HUES64 (cell line): ENCODE measurements at regions not wholly inside any gene's neighbourhood (a gene's known extent, or its start where the extent isn't known, plus 50 kb on each side); places are given as distances from the start of the nearest gene placed in this dataset.

ENCODE experiments used
- H3K27ac ChIP-seq: 2 replicates; pipeline ENCODE4 v1.7.0; 2013; ENCODE audit warnings: low read depth, low read length, inconsistent platforms
- H3K27me3 ChIP-seq: 2 replicates; pipeline ENCODE4 v1.6.1; 2013; ENCODE audit warnings: mild to moderate bottlenecking, low read length; ENCODE audit not compliant: insufficient read depth
- H3K36me3 ChIP-seq: 2 replicates; pipeline ENCODE4 v1.6.1; 2013; ENCODE audit warnings: mild to moderate bottlenecking, low read length; ENCODE audit not compliant: insufficient read depth
- H3K4me1 ChIP-seq: 2 replicates; pipeline ENCODE4 v1.6.1; 2013; ENCODE audit warnings: mild to moderate bottlenecking, low read length, moderate library complexity; ENCODE audit not compliant: insufficient read depth
- H3K4me3 ChIP-seq: 2 replicates; pipeline ENCODE4 v1.5.1; 2013; ENCODE audit warnings: mild to moderate bottlenecking, low read length, moderate library complexity
- H3K9ac ChIP-seq: 2 replicates; pipeline ENCODE4 v1.6.1; 2013; ENCODE audit warnings: mild to moderate bottlenecking, low read depth, low read length
- H3K9me3 ChIP-seq: 2 replicates; pipeline ENCODE4 v1.6.1; 2013; ENCODE audit warnings: low read depth, low read length; ENCODE audit not compliant: insufficient read depth
- WGBS: fragments of 150-250, 120-280 bp; methylation state at CpG from one replicate; pipeline ENCODE4 v1.1.7; 2013; ENCODE audit warnings: missing lambda C conversion rate; 5-methylcytosine and 5-hydroxymethylcytosine counted together

DNA sequence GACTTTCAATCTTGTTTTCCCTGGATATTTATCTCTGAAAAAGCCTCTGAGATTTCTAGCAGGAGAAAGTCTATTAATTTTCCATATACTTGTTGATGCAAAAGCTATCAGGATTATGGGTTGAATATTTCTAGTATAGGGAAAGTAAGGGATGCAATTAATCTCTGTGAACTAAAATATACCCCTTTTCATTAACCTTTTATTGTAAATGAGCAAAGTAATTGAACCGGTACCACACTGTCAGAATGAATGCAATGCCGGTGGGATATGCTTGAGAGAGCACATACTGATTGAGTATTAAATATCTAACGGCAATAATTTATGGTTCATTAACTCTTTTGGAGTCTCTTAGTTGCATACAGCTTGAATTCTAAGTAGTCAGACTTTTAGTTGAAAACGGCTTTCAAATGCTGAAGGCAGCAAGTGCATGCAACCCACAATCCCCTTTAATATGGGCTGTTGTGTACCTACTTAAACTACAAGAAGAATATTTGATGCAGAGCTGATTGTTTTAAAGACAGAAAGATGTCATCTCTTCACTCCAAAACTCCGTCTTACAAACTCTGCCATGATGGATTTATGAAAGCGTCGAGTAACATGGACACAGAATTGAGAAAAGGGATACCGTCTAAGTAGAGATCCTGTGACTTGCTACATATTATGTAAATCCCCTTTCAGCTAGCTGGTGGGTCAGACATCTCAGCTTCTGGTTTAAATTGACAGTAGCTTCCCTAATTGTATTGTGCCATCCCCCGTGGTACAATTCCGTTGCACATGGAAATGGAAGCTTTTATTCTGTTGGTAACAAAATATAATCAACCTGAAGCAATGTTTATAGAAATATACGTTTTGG is 141.3 kb upstream of the CDH8 start:
- WGBS = 90% methylated on average over 11 of the region's 11 CpGs
- H3K27ac ChIP-seq = no peak overlapping the region
- no peaks in the 10 kb centered on the region for H3K9me3 ChIP-seq
- H3K27me3 ChIP-seq = no peaks in the 10 kb centered on the region
- H3K36me3 ChIP-seq = no peaks in the 10 kb centered on the region
- no peak overlapping the region for H3K9ac ChIP-seq
- H3K4me1 ChIP-seq = no peaks in the 10 kb centered on the region
- no peak overlapping the region for H3K4me3 ChIP-seq

DNA sequence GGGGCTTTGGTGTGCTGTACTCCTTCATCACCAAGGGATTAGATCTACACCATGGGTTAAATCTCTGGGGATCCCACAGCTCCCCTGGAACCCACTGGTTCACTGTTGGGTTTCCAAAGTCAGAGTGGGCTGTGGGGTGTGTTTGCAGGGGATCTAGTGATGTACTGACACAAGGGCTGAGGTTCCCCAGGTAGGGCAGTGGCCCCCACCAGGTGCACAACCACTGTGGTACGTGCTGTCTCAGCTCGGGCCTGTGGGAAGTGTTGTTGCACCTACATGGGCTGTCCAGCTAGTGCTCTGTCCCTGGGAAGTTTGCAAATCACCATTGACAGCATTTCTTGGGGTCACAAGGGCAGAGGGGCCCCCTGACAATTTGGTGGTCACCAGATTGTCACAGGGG is 134.4 kb upstream of the CDH8 start:
- Histone ChIP-seq H3K36me3 (no peaks in the 10 kb centered on the region), H3K27me3 (no peaks in the 10 kb centered on the region), H3K9ac (no peak overlapping the region), H3K4me3 (no peak overlapping the region), H3K27ac (no peak overlapping the region), H3K9me3 (no peaks in the 10 kb centered on the region), H3K4me1 (no peaks in the 10 kb centered on the region)
- 92% methylated on average over 2 of the region's 2 CpGs for whole genome bisulfite sequencing

DNA sequence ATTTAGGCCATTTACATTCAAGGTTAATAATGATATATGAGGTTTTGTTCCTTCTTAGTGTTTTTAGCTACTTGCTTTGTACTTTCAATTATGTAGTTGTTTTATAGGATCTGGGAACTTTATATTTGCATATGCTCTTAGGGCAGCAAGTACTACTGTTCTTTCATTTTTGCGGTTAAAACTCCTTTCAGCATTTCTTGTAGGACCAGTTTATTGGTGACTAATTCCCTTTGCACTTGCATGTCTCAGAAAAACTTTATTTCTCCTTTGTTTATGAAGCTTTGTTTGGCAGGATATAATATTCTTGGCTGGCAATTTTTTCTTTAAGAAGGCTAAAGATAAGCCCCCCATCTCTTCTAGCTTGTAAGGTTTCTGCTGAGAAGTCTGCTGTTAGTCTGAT is 131.3 kb upstream of the CDH8 start:
- no peak overlapping the region for H3K4me3 ChIP-seq
- no peak overlapping the region for H3K9ac ChIP-seq
- 100% methylated on average over 1 of the region's 1 CpG for WGBS
- no peaks in the 10 kb centered on the region for H3K36me3 ChIP-seq
- H3K9me3 ChIP-seq = no peaks in the 10 kb centered on the region
- no peak overlapping the region for H3K27ac ChIP-seq
- H3K27me3 ChIP-seq = no peaks in the 10 kb centered on the region
- no peaks in the 10 kb centered on the region for H3K4me1 ChIP-seq

DNA sequence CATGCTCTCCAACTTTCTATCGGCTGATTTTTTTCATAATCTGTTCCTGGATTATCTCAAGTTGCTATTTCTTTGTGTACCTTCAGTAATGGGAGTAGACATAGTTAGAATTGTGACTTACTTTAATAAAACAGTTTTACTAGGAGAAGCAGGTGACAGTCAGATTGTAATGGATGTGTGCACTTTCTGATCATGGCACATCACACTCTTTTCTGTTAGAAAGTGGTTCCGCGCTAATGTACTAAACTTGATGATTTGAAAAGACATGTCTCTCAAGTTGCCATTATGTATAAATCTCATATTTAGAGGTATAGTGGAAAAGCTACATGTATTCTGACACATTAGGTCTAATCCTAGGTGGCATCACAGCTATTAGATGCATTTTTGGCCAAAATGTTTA is 121.3 kb upstream of the CDH8 start:
- Histone ChIP-seq H3K4me3 (no peak overlapping the region), H3K27me3 (no peaks in the 10 kb centered on the region), H3K27ac (no peak overlapping the region), H3K9me3 (no peaks in the 10 kb centered on the region), H3K9ac (no peak overlapping the region), H3K4me1 (no peaks in the 10 kb centered on the region), H3K36me3 (no peaks in the 10 kb centered on the region)
- 98% methylated on average over 3 of the region's 3 CpGs for WGBS

DNA sequence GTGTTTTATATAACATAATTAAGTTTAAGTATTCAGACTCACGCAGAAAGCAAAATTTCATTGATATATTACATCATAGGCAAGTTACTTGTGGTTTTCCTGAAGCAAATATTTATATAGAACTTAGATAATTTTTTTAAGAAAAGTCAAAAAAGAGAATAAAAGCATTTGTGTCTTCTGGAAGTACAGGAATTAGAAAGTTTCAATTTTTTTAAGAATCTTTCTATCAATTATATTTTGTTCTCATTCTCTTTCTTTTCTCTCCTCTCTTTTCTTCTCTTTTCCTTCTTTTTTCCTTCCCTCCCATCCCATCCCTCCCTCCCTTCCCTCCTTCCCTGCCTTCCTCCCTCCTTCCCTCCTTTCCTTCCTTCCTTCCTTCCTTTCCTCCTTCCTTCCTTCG is 120.7 kb upstream of the CDH8 start:
- no peaks in the 10 kb centered on the region for H3K27me3 ChIP-seq
- no peaks in the 10 kb centered on the region for H3K36me3 ChIP-seq
- WGBS = 91% methylated on average over 1 of the region's 2 CpGs
- H3K4me1 ChIP-seq = no peaks in the 10 kb centered on the region
- no peak overlapping the region for H3K4me3 ChIP-seq
- H3K27ac ChIP-seq = no peak overlapping the region
- H3K9ac ChIP-seq = no peak overlapping the region
- no peaks in the 10 kb centered on the region for H3K9me3 ChIP-seq

DNA sequence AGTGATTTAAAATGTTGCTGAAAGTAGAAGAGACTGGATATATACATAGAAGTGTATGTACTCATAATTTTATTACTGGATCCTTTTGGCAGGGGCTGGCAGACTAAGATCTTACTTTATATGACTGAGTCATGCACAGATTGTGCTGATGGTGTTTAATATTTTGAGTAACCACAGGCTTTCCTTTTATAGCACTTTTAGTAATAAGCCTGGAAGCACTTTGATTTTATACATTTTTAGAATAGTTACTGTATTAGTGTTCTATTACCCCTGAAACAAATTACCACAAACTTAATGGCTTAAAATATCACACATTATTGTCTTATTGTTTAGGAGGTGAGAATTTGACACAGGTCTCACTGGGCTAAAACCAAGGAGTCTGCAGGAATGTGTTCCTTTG is 113.4 kb upstream of the CDH8 start:
- Histone ChIP-seq H3K9ac (no peak overlapping the region), H3K27ac (no peak overlapping the region), H3K9me3 (no peaks in the 10 kb centered on the region), H3K4me3 (no peak overlapping the region), H3K27me3 (no peaks in the 10 kb centered on the region), H3K36me3 (no peaks in the 10 kb centered on the region), H3K4me1 (no peaks in the 10 kb centered on the region)

DNA sequence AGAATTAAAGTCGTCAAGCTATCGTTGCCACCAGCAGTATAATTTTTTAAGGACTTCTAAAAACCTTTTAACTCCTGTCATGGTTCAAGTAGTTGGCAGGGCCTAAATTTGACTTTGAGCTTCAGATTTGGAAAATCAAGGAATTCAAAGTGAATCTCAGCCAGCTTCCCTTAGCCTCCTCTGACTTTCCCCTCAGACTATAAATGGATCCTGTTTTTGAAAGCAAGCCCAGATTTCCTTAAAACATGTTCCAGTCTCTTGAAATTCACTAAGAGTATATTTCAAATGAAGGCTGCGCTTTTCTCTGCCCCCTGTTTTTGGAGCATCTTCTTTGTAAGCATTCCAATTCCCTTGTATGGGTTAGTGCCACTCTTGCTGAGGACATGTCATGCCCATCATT is 101.8 kb upstream of the CDH8 start:
- no peak overlapping the region for H3K9ac ChIP-seq
- no peaks in the 10 kb centered on the region for H3K27me3 ChIP-seq
- no peak overlapping the region for H3K4me3 ChIP-seq
- H3K36me3 ChIP-seq = no peaks in the 10 kb centered on the region
- peaks cover 18% of the 10 kb centered on the region for H3K9me3 ChIP-seq
- H3K4me1 ChIP-seq = no peaks in the 10 kb centered on the region
- H3K27ac ChIP-seq = no peak overlapping the region
- 100% methylated on average over 3 of the region's 3 CpGs for WGBS

DNA sequence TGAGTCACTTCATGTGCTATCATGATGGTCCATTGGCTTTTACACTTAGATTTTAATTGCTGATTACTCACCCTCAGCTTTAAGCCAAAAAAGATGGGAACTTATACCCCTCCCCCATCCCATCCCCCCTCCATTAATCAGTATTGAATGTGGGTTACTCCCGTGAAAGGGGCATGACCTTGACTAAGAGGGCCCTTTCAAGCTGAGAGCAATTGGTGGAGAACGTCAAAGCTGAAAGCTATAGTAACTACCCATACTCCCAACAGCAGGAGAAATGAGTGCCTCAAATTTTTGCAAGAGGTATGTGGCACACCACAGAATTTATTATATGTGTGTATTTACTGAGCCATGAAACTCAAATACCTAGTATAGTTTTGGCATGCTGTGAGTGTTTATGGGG is 99.7 kb upstream of the CDH8 start:
- Histone ChIP-seq H3K4me3 (no peak overlapping the region), H3K27ac (no peak overlapping the region), H3K9ac (no peak overlapping the region), H3K36me3 (no peaks in the 10 kb centered on the region), H3K27me3 (no peaks in the 10 kb centered on the region), H3K4me1 (no peaks in the 10 kb centered on the region), H3K9me3 (peaks cover 28% of the 10 kb centered on the region)
- 88% methylated on average over 2 of the region's 2 CpGs for WGBS

DNA sequence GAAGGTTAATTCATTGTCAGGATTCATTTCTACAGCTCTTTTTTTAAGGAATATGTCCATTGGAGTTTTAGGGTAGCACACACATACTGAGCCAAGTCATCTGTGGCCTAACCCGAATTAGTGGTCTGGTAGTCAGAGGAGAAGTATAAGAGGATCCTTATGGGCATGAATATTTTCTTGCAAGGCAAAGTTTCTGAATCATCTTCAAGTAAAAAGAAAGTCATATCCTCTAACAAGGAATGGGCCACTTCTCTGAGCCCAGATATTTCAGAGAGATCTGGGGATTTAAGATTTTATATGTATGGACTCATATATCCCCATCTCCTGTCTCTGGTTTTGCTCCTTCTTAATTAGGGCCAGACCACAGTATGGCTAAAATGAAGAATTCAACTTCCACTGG is 99.2 kb upstream of the CDH8 start:
- H3K4me1 ChIP-seq = no peaks in the 10 kb centered on the region
- no peaks in the 10 kb centered on the region for H3K36me3 ChIP-seq
- H3K9ac ChIP-seq = no peak overlapping the region
- H3K9me3 ChIP-seq = peaks cover 28% of the 10 kb centered on the region
- no peaks in the 10 kb centered on the region for H3K27me3 ChIP-seq
- 95% methylated on average over 1 of the region's 1 CpG for WGBS
- no peak overlapping the region for H3K27ac ChIP-seq
- no peak overlapping the region for H3K4me3 ChIP-seq

DNA sequence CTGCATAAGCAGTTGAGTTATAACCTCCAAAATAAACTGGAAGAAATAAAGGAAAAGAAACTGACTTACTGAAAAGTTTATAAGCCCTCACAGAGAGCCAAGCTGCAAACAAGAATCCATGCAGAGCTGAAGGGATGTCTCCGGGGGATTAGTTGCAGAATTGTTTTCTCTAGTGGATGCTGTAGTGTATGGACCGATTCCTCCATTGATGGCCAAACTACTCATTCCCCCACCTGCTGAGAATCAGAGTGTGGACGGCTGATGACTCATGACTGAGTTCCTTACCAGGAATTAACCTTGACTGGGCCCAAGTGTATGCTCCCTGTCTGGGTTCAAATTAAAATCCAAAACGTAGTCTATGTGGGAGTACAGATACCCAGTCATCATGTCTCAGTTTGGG is 93.9 kb upstream of the CDH8 start:
- Histone ChIP-seq H3K9ac (no peak overlapping the region), H3K27me3 (no peaks in the 10 kb centered on the region), H3K9me3 (peaks cover 28% of the 10 kb centered on the region), H3K4me1 (no peaks in the 10 kb centered on the region), H3K27ac (no peak overlapping the region), H3K4me3 (no peak overlapping the region), H3K36me3 (no peaks in the 10 kb centered on the region)
- WGBS = 75% methylated on average over 4 of the region's 4 CpGs

DNA sequence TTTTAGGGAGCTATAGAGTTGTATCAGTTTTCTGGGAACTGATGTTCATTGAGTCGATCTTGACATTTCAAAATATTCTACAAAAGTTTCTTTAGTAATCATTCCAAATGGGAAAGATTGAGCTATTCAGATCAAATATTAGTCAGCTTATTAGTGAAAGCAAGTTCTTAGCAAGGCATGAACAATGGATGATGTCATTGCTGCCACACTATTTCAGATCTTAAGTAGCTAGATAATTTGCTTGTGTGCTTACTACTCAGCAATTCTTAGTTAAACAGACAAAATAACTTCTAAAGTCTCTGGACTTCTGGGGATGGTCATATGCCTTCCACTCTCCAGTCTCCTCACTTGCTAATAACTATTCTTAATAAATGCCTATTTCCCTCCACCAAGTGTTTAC is 69.0 kb upstream of the CDH8 start:
- Histone ChIP-seq H3K4me3 (no peak overlapping the region), H3K9me3 (peaks cover 7% of the 10 kb centered on the region), H3K36me3 (no peaks in the 10 kb centered on the region), H3K4me1 (peaks cover 22% of the 10 kb centered on the region), H3K27me3 (no peaks in the 10 kb centered on the region), H3K9ac (no peak overlapping the region), H3K27ac (no peak overlapping the region)
- WGBS = no CpG with 5 or more reads among the region's 1 CpG

DNA sequence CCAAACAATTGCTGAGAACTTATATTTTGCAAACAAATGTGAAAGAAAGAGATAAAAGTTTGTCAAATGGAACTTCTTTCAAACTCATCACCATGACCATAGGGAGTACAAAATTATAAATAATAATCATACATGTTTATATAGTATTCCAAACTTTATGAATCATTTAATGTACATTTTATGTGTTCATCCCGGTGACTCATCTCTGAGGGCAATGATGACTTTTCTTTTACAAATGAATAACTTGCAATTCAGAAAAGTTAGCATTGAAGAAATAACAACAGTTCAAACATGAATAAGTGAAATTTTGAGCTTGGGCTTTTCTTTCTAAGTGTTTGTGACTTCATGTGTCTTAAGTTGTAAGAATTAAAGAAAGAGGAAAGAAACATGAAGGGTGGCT is 66.3 kb upstream of the CDH8 start:
- Histone ChIP-seq H3K27me3 (no peaks in the 10 kb centered on the region), H3K9me3 (peaks cover 7% of the 10 kb centered on the region), H3K36me3 (no peaks in the 10 kb centered on the region), H3K4me1 (peaks cover 20% of the 10 kb centered on the region), H3K27ac (no peak overlapping the region), H3K4me3 (no peak overlapping the region), H3K9ac (no peak overlapping the region)
- WGBS = 100% methylated on average over 1 of the region's 1 CpG
